ENCODE measurements at regions not wholly inside any gene's neighbourhood (a gene's known extent, or its start where the extent isn't known, plus 50 kb on each side); places are given as distances from the start of the nearest gene placed in this dataset.
"Not testable (repeated sequence)": the region's sequence is repeated elsewhere in the genome, so short reads cannot be mapped to it uniquely, and the experiment has no call there.

DNA sequence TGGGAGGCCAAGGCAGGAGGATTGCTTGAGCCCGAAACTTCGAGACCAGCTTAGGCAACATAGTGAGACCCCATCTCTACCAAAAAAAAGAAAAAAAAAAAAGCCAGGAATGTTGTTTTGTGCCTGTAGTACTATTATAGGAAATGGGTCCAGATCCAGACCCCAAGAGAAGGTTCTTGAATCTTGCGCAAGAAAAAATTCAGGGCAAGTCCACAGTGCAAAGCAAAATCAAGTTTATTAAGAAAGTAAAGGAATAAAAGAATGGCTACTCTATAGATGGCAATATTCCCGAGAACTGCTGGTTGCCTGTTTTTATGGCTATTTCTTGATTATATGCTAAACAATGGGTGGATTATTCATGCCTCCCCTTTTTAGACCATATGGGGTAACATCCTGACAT lies 51.2 kb upstream of the RDX start:
- DNase-seq (no peak), ATAC-seq (no peak)
- no peaks in the 10 kb centered on the region for H3K27me3 ChIP-seq
- in situ Hi-C loops (cut with MboI; ENCODE audit: low sequenced_read_pairs in 4 of 4) (no loop called here), intact Hi-C loops (cut with DNase I; ENCODE audit: low total_unique reads) (no loop called here)
- H3K36me3 ChIP-seq, result no peaks in the 10 kb centered on the region
- H3K9me3 ChIP-seq, result no peaks in the 10 kb centered on the region
- H3K4me3 ChIP-seq, result no peak overlapping the region
- H3K27ac ChIP-seq, result no peak overlapping the region
- no peaks in the 10 kb centered on the region for H3K4me1 ChIP-seq
- TF ChIP-seq POLR2A (IDR thresholded peaks at IDR 0.05), result no peak
- TF ChIP-seq CTCF (IDR thresholded peaks at IDR 0.05 in 4 of 5, conservative IDR thresholded peaks at IDR 0.05 in 1 of 5), result no peak

DNA sequence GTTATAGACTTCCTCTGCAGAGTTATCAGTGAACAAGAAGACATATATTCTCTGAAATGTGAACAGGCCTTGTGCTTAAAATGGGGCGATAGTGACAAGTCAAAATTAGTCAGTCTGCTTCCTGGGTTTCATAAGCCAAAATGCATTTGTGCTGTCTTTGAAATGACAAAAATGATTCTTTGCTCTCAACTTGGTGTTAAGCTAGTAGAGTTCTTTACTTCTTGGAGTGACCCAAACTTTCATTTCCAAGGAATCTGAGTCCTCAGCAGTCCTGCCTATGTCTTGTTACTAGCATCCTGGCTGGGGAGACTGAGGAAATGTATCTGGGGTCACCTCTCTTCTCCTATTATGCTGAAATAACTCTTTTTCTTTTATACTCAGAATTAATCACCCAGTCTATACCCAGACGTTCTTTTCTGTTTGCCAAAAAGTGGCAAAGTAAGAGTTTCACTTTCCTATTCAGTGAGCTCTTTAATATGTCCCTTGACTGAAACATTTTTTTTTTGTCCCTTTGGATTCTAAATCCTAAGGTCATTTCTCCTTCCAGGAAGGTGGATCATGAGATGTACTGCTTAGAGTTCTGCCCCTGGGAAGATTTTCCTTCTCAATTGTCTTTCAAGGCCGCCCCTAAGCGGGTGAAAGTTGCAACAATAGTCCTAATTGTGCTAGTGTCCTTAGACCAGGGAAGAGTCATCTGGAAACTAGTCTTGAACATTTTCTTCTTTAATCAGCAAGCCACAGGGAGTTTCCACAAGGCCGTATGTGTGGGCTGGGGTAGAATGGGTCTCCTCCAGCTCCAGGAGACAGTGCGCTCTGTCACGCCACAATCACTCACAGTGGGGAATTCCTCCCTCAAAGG lies 53.0 kb upstream of the RDX start:
- Histone ChIP-seq H3K4me3 (no peak overlapping the region), H3K27ac (peak overlapping the region in 2 of 4 donors; percentile 4 to 24), H3K4me1 (no peaks in the 10 kb centered on the region), H3K9me3 (no peaks in the 10 kb centered on the region), H3K27me3 (no peaks in the 10 kb centered on the region), H3K36me3 (no peaks in the 10 kb centered on the region)
- TF ChIP-seq CTCF (IDR thresholded peaks at IDR 0.05 in 4 of 5, conservative IDR thresholded peaks at IDR 0.05 in 1 of 5) (no peak), POLR2A (IDR thresholded peaks at IDR 0.05) (no peak)
- intact Hi-C loops (cut with DNase I; ENCODE audit: low total_unique reads), result no loop called here
- DNase-seq (no peak), ATAC-seq (no peak)
- in situ Hi-C loops (cut with MboI; ENCODE audit: low sequenced_read_pairs in 4 of 4), result no loop called here

DNA sequence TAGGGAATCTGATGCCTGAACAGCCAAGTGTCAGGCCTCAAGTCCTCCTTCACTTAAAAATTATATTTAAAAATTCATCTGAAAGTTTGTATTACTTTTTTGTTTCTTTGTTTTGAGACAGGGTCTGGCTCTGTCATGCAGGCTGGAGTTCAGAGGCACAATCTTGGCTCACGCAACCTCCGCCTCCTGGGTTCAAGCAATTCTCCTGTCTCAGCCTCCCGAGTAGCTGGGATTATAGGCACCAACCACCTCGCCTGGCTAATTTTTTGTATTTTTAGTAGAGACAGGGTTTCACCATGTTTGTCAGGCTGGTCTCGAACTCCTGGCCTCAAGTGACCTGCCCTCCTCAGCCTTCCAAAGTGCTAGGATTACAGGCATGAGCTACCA lies 53.6 kb upstream of the RDX start:
- in situ Hi-C loops (cut with MboI; ENCODE audit: low sequenced_read_pairs in 4 of 4), result loop anchor here in 1 of 4 donors (25.0 kb wide), 1 partner anchor 413 kb away; no protein-coding TSS in a partner anchor
- ATAC-seq; H3K9me3 ChIP-seq; DNase-seq; H3K36me3 ChIP-seq; H3K27me3 ChIP-seq; H3K4me3 ChIP-seq; H3K4me1 ChIP-seq; intact Hi-C loops (cut with DNase I; ENCODE audit: low total_unique reads): not testable (repeated sequence)
- peak overlapping the region in 1 of 4 donors; percentile 24 for H3K27ac ChIP-seq

- H3K36me3 ChIP-seq, result no peaks in the 10 kb centered on the region
- no peak for ATAC-seq
- TF ChIP-seq POLR2A (IDR thresholded peaks at IDR 0.05), result no peak
- H3K27me3 ChIP-seq, result no peaks in the 10 kb centered on the region
- H3K4me1 ChIP-seq, result no peaks in the 10 kb centered on the region
- in situ Hi-C loops (cut with MboI; ENCODE audit: low sequenced_read_pairs in 4 of 4) (loop anchor here in 1 of 4 donors (25.0 kb wide), 1 partner anchor 418 kb away; no protein-coding TSS in a partner anchor), intact Hi-C loops (cut with DNase I; ENCODE audit: low total_unique reads) (no loop called here)
- no peak for DNase-seq
- H3K9me3 ChIP-seq, result no peaks in the 10 kb centered on the region
- no peak overlapping the region for H3K4me3 ChIP-seq
- no peak overlapping the region for H3K27ac ChIP-seq
Measured at GRCh38 chr11:110355011-110355744, 58.8 kb upstream of the RDX start.

DNA sequence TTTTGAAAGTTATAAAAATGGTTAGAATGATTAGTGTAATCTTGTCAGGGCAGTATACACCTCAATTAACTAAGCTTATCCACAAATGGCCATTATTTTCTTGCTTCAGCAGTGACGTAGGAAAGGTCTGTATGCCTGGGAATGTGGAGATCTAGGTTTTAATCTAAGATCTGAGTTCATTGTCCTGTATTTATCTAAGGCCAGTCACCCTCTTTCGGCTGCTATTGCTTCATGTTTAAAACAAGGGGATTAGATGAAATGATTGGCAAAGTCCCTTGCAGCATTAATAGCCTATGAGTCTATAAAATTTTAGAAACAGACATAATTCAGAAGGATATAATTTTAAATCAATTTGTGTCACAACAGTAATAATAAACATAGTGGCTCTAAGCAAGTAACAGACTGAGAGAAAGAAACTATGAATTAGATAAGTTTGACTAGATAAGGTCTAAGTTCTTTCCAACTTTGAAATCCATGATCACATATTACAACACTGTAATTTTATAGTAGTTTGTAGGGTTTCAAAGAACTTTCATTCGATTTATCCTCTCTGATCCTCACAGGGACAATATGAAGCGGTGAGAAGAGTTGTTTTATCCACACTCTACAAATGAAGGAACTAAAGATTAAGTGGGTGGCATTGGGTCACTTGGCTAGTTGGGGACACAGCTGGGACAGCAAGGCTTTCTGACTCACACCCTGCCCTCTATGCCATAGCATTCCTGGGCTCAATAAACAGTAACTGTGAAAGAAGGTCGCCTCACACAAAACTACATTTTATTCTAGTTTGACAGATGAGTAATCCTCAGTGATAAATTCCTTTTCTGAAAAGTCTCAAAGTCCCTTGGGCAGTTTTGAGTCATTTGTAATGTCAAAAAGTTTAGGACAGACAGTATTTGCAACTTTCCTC lies 60.6 kb upstream of the RDX start:
- H3K9me3 ChIP-seq, result no peaks in the 10 kb centered on the region
- in situ Hi-C loops (cut with MboI; ENCODE audit: low sequenced_read_pairs in 4 of 4) (loop anchor here in 1 of 4 donors (25.0 kb wide), 1 partner anchor 420 kb away; no protein-coding TSS in a partner anchor), intact Hi-C loops (cut with DNase I; ENCODE audit: low total_unique reads) (no loop called here)
- H3K27ac ChIP-seq, result no peak overlapping the region
- H3K27me3 ChIP-seq, result no peaks in the 10 kb centered on the region
- peaks cover 0 to under 1% of the 10 kb centered on the region in 2 donors for H3K4me1 ChIP-seq
- DNase-seq (no peak), ATAC-seq (no peak)
- TF ChIP-seq POLR2A (IDR thresholded peaks at IDR 0.05), result no peak
- no peak for TF ChIP-seq CTCF (IDR thresholded peaks at IDR 0.05 in 4 of 5, conservative IDR thresholded peaks at IDR 0.05 in 1 of 5)
- no peaks in the 10 kb centered on the region for H3K36me3 ChIP-seq
- H3K4me3 ChIP-seq, result no peak overlapping the region
